ENCODE measurements at regions not wholly inside any gene's neighbourhood (a gene's known extent, or its start where the extent isn't known, plus 50 kb on each side); places are given as distances from the start of the nearest gene placed in this dataset.

DNA sequence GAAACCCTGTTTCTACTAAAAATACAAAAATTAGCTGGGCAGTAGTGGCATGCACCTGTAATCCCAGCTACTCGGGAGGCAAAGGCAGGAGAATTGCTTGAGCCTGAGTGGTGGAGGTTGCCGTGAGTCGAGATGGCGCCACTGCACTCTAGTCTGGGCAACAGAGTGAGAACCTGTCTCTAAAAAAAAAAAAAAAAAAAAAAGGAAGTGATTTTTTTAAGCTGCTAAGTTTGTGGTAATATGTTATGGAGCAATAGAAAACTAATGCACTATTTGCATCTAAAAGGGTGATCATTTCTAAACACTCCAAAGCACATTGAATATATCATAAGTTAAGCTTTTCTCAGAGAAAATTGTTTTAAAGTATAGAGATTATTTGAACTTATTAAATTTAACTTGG lies 244.8 kb upstream of the SPAG17 start:
- Histone ChIP-seq H3K9ac (ENCODE audit: control insufficient read depth, extremely low read depth, insufficient read depth, low read length) (no peak overlapping the region), H3K27ac (ENCODE audit: control insufficient read depth, insufficient read depth, low read length) (no peak overlapping the region), H2AFZ (ENCODE audit: control insufficient read depth, low read length) (no peak overlapping the region), H3K4me1 (ENCODE audit: control insufficient read depth, extremely low read depth, insufficient read depth, low read length) (no peaks in the 10 kb centered on the region), H3K9me1 (ENCODE audit: control insufficient read depth, extremely low read depth, insufficient read depth, low read length) (no peaks in the 10 kb centered on the region), H3K36me3 (ENCODE audit: control insufficient read depth in 2 of 2, extremely low read depth in 1 of 2, insufficient read depth in 2 of 2, low read length in 2 of 2) (no peaks in the 10 kb centered on the region), H3K27me3 (ENCODE audit: control insufficient read depth, extremely low read depth, insufficient read depth, low read length) (no peaks in the 10 kb centered on the region), H3K4me3 (ENCODE audit: control insufficient read depth in 2 of 3, extremely low read depth in 1 of 3, insufficient read depth in 2 of 3, low read depth in 1 of 3, low read length in 3 of 3) (no peak overlapping the region), H4K20me1 (ENCODE audit: control insufficient read depth, extremely low read depth, insufficient read depth, low read length) (no peaks in the 10 kb centered on the region), H3K79me2 (ENCODE audit: control insufficient read depth, insufficient read depth, low read length) (no peaks in the 10 kb centered on the region), H3K4me2 (ENCODE audit: control insufficient read depth, extremely low read depth, insufficient read depth, low read depth, low read length) (no peak overlapping the region), H3K9me3 (ENCODE audit: control insufficient read depth, low read depth, low read length) (no peaks in the 10 kb centered on the region)
- FAIRE-seq = no peak
- dilution Hi-C loops (cut with MboI; ENCODE audit: extremely low pct_ligation_motif_present, low sequenced_read_pairs) = no loop called here
- no peak for DNase-seq (ENCODE audit: low read depth, low spot score)
- TF ChIP-seq, protein P1, sequence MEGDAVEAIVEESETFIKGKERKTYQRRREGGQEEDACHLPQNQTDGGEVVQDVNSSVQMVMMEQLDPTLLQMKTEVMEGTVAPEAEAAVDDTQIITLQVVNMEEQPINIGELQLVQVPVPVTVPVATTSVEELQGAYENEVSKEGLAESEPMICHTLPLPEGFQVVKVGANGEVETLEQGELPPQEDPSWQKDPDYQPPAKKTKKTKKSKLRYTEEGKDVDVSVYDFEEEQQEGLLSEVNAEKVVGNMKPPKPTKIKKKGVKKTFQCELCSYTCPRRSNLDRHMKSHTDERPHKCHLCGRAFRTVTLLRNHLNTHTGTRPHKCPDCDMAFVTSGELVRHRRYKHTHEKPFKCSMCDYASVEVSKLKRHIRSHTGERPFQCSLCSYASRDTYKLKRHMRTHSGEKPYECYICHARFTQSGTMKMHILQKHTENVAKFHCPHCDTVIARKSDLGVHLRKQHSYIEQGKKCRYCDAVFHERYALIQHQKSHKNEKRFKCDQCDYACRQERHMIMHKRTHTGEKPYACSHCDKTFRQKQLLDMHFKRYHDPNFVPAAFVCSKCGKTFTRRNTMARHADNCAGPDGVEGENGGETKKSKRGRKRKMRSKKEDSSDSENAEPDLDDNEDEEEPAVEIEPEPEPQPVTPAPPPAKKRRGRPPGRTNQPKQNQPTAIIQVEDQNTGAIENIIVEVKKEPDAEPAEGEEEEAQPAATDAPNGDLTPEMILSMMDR (optimal IDR thresholded peaks at IDR 0.05 in 1 of 3, IDR thresholded peaks at IDR 0.05 in 1 of 3, conservative IDR thresholded peaks at IDR 0.05 in 1 of 3; ENCODE audit: extremely low read depth in 1 of 3, insufficient read depth in 2 of 3, low read length in 3 of 3) = no peak
- TF ChIP-seq EZH2 (IDR thresholded peaks at IDR 0.05; ENCODE audit: low read length) = no peak

DNA sequence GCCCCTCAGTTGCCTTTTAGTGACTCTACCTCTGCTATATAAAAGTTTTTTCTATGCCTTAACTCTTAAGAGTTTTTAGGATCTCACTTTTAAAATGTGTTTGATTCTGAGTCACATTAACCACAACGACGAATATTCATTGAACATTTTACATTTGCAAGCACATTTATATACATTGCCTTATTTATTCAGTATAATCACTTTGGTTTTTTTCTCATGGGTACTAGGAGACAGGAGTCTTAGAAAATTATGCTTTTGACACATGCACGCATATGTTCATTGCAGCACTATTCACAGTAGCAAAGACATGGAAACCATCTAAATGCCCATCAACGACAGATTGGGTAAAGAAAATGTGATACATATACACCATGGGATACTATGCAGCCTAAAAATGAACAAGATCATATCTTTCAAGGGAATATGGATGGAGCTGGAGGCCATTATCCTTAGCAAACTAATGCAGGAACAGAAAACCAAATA lies 236.9 kb upstream of the SPAG17 start:
- Histone ChIP-seq H3K9me1 (ENCODE audit: control insufficient read depth, extremely low read depth, insufficient read depth, low read length) (no peaks in the 10 kb centered on the region), H3K36me3 (ENCODE audit: control insufficient read depth in 2 of 2, extremely low read depth in 1 of 2, insufficient read depth in 2 of 2, low read length in 2 of 2) (no peaks in the 10 kb centered on the region), H2AFZ (ENCODE audit: control insufficient read depth, low read length) (no peak overlapping the region), H3K27ac (ENCODE audit: control insufficient read depth, insufficient read depth, low read length) (no peak overlapping the region), H3K27me3 (ENCODE audit: control insufficient read depth, extremely low read depth, insufficient read depth, low read length) (no peaks in the 10 kb centered on the region), H3K4me1 (ENCODE audit: control insufficient read depth, extremely low read depth, insufficient read depth, low read length) (no peaks in the 10 kb centered on the region), H3K4me2 (ENCODE audit: control insufficient read depth, extremely low read depth, insufficient read depth, low read depth, low read length) (no peak overlapping the region), H3K4me3 (ENCODE audit: control insufficient read depth in 2 of 3, extremely low read depth in 1 of 3, insufficient read depth in 2 of 3, low read depth in 1 of 3, low read length in 3 of 3) (no peak overlapping the region), H3K9me3 (ENCODE audit: control insufficient read depth, low read depth, low read length) (no peaks in the 10 kb centered on the region), H3K9ac (ENCODE audit: control insufficient read depth, extremely low read depth, insufficient read depth, low read length) (no peak overlapping the region), H3K79me2 (ENCODE audit: control insufficient read depth, insufficient read depth, low read length) (no peaks in the 10 kb centered on the region), H4K20me1 (ENCODE audit: control insufficient read depth, extremely low read depth, insufficient read depth, low read length) (no peaks in the 10 kb centered on the region)
- FAIRE-seq (no peak), DNase-seq (ENCODE audit: low read depth, low spot score) (no peak)
- no peak for TF ChIP-seq EZH2 (IDR thresholded peaks at IDR 0.05; ENCODE audit: low read length)
- TF ChIP-seq, protein P1 (optimal IDR thresholded peaks at IDR 0.05 in 1 of 3, IDR thresholded peaks at IDR 0.05 in 1 of 3, conservative IDR thresholded peaks at IDR 0.05 in 1 of 3; ENCODE audit: extremely low read depth in 1 of 3, insufficient read depth in 2 of 3, low read length in 3 of 3) = no peak
- dilution Hi-C loops (cut with MboI; ENCODE audit: extremely low pct_ligation_motif_present, low sequenced_read_pairs) = no loop called here
